GM19438 (cell line): ENCODE measurements at regions not wholly inside any gene's neighbourhood (a gene's known extent, or its start where the extent isn't known, plus 50 kb on each side); places are given as distances from the start of the nearest gene placed in this dataset.

Experiments used
- ATAC-seq: cut with Tn5 transposase; IDR thresholded peaks from one replicate; pipeline ENCODE4 v1.9.1; 2021; ENCODE audit warnings: low read depth; ENCODE audit not compliant: unreplicated experiment

DNA sequence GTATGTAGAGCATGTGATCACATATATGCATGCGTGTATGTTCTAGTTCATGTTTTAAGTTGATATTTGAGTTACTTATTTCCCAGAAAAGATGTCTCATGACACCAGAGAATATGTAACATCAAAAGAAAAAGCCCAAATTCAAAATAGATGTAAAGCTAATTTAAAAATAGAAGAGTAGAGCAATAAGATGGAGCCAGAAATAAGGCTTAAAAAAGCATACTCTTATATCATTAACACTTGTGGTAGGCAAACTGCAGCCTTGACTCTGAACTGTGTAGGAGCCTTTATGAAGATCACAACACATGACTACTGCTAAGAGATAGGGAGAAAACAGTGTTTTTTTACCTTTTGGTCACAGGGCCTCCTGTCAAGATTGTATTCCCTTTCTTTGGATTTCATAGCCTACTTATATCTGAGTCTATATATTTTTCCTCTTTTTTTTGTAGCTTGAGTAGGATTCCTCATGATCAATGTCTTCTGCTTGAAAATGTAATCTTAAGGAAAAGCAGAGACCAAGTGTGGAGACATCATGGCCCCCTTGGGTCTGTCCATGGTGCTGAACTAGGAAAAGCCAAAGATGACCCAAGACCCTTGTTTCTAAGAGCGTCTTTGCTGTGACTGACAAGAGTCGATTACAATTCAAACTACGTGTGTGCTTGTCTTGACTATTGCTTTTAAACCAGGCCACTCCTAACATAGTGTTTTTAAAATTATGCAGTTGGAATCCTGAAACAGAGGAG, 390.4 kb downstream of the SHISA9 start:
- ATAC-seq, result no peak

DNA sequence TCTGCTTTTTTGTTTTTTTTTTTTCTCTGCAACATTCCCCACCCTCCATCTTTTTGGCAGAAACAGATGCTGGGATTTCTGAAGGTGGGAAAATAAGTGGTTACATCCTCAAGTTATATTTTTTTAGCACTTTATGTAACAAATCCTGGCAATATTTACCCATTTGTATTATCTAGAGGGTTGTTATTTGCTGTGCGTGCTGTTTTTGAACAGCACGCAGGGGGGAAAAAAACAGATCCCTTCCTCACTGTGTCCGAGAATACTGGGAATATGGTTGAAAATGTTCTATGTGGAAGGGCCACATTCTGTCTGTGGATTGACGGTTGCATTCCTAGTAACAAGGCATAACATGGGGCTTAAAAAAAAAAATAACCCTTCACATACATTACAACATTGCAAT, 394.8 kb downstream of the SHISA9 start:
- ATAC-seq, result no peak

DNA sequence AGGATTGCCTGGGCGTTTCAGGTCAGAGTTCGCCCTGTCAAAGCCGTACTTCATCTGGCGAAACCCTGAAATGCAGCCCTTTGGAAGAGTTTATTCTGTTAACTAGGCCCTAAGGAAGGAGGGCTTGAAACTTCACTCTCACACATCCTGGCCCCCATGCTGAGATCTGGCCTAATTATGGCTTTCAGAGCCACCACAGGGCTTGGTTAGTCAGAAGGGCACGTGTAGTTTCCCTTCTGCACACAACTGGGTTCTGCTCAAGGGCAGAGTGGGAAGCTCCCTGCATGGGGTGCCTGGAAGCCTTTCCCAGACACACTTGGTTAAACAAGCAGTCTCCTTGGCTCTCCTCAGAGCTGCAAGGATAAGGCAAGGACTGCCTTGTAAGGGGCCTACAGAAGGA, 397.3 kb downstream of the SHISA9 start:
- no peak for ATAC-seq

GRCh38 chr16:13300066-13300840, 398.9 kb downstream of the SHISA9 start:
- ATAC-seq, result no peak

DNA sequence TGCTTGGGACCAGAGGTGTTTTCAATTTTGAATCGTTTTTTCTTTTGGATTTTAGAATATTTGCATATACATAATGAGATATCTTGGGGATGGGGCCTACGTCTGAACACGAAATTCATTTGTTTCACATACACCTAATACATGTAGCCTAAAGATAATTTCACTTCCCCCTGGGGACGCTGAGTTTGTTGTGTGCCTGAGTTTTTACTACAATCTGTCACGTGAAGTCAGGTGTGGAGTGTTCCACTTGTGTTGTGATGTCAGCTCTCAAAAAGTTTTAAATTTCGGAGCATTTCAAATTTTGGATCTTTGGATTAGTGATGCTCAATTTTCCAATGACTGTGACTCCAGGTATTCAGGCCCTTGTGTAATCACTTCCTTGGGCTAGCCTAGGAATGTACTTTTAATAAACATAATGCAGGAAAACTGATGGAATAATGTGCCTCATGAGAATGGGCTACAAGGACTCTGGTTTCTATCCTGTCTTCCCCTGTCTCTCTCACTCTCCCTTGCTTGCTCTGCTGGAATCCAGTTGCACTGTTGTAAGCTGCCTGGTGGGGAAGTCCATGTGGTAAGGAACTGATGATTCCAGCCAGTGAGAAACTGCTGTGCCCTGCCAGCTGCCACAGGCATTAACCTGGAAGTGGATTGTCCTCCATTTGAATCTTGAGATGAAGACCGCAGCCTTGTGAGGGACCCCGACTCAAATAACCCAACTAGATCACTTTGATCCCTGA, 403.8 kb downstream of the SHISA9 start:
- no peak for ATAC-seq

GRCh38 chr16:13306161-13306995, 405.0 kb downstream of the SHISA9 start:
- no peak for ATAC-seq

DNA sequence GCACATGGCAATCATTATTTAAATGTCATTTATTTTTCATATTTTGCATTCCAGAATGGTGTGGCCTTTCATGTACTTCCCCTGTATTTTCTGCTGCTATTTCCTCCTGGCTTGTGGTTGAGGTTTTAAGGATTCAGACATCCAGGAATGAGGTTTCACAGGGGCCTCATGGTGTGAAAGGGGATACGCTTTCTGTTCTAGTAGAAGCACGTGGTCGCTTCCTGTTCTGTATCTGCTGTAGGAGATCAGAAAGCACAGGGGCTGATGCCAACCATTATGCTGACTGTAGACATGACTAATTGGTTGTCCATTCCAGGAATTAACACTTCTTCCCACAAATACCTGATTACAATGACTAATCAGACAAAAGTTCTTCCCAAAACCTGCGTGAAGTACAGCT, 405.9 kb downstream of the SHISA9 start:
- ATAC-seq, result no peak

GRCh38 chr16:13307851-13308250, 406.5 kb downstream of the SHISA9 start:
- no peak for ATAC-seq

GRCh38 chr16:13312063-13312462, 410.7 kb downstream of the SHISA9 start:
- ATAC-seq, result no peak

DNA sequence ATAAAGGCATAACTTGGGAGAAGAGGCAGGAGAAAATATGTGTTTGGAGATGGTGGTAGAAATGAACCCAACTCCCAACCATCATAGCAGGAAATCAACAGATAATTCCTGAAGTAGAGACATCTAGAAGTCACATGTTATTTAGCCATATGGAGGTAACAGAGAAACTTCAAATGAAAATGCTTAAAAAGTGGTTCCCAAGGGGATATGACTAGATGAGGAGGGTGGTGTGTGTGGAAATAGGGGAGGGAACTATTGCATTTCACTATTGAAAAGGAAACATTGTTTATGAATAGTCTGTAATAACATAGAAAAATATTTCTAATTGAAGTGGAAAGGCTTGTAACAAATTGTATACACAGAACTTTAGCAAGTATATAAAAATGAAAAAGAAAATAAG, 412.0 kb downstream of the SHISA9 start:
- ATAC-seq, result no peak

GRCh38 chr16:13314633-13315032, 413.2 kb downstream of the SHISA9 start:
- no peak for ATAC-seq

DNA sequence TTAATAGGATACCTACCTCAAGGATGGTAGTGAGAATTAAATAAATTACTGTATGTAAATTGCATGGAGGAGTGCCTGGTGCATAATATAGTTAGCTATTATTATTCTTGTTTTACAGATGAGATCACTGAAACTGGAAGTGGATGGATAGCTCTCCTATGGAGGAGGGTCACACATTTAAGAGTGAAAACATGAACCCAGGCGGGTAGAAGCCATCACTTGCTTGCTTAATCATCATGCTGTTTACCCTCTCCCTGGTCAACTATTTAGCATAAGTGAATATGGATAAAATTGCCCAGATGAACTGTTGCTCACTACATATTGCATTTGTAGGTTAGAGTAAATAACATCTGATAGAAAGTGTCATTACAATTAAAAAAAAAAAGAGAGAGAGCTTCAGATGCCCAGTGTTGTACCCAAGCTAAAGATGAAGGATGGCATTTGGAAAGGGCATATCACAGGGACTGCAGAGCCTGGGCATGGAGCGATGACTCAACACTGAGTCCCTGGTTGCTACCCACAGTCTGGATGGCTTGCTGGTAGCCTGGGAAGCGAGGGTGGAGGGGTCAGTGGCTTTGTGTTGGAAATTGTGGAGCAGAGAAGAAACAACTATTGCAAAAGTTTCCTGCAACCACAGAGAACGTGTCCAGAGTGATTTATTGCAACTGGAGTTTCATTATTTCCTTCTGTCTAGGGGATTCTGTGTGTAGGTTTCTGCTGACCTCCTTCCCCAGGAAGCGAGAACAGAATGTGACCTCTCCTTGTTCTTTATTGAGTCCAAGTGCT, 414.4 kb downstream of the SHISA9 start:
- no peak for ATAC-seq

DNA sequence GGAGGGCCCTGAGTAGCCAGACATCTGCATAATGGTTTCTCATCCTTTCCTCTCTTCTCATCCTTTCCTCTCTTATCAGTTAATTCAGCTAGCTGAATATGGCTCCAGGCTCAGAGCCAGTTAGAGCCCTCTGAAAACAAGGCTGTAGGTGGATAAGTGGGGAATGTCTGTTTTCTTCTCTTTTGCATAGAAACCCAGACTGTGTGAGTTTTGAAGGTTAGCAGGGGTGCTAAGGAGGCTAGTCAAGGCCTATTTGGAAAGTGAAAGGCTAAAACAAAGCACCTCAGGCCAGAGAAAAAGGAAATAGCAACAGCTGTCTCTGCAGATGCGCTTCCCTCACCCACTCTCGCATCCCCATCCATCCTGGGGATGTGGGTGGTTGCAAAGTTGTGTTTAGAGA, 420.9 kb downstream of the SHISA9 start:
- ATAC-seq, result no peak

GRCh38 chr16:13324851-13325250, 423.5 kb downstream of the SHISA9 start:
- no peak for ATAC-seq

GRCh38 chr16:13325396-13325795, 424.0 kb downstream of the SHISA9 start:
- ATAC-seq, result no peak

DNA sequence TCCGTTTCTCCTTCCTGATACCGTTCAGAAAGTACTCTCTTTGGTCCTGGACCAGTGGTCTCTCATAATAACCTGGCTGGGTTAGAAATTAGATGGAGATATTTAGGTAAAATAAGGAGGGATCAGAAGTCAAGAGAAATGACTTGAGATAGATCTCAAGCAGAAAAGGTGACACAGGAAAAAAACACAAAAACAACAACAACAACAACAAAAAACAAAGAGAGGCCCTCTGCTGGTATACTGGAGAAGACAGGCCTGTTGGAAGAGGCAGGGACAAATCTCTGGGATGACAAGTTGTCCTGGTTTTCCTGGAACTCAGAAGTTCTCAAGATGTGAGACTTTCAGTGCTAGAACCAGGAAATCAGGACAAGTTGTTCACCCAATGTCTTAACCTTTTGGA, 430.5 kb downstream of the SHISA9 start:
- ATAC-seq, result no peak

- no peak for ATAC-seq
Measured at GRCh38 chr16:13332713-13333255, 431.4 kb downstream of the SHISA9 start.

GRCh38 chr16:13333336-13333735, 431.9 kb downstream of the SHISA9 start:
- ATAC-seq, result no peak

DNA sequence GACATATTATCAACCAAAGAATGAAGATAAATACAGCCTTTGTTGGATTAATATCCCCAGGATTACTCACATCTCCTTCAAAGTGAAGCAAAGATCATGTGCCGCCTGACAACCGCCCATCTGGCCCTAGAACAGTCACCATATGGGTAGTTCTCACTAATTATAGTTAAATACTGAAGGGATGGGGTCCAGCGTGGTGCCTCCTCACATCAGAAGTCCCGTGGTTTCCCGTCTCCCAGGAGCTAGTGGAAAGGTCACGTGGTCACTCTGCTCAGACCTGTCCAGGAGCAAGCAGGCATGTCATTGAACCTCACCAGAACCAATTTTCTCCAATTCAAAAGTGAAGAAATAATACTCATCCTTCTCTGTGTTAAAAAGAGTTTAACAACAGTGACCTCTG, 434.5 kb downstream of the SHISA9 start:
- no peak for ATAC-seq

GRCh38 chr16:13336335-13336734, 434.9 kb downstream of the SHISA9 start:
- ATAC-seq, result no peak
